ENCODE measurements at regions not wholly inside any gene's neighbourhood (a gene's known extent, or its start where the extent isn't known, plus 50 kb on each side); places are given as distances from the start of the nearest gene placed in this dataset.
"Not testable (repeated sequence)": the region's sequence is repeated elsewhere in the genome, so short reads cannot be mapped to it uniquely, and the experiment has no call there.

- peak; percentile 76 for DNase-seq
Observed at GRCh38 chr13:24997367-24997967, 98.5 kb upstream of the PABPC3 start.

GRCh38 chr13:24998433-24998832 is 97.5 kb upstream of the PABPC3 start:
- DNase-seq, result no peak

- DNase-seq, result peak; percentile 35
Observed at GRCh38 chr13:25001476-25002206, 94.3 kb upstream of the PABPC3 start.

- DNase-seq, result not testable (repeated sequence)
Observed at GRCh38 chr13:25002311-25002710, 93.6 kb upstream of the PABPC3 start.

- DNase-seq, result not testable (repeated sequence)
Observed at GRCh38 chr13:25004489-25004888, 91.4 kb upstream of the PABPC3 start.

GRCh38 chr13:25005050-25005497 is 90.9 kb upstream of the PABPC3 start:
- peak; percentile 79 for DNase-seq

- not testable (repeated sequence) for DNase-seq
Observed at GRCh38 chr13:25007389-25007788, 88.5 kb upstream of the PABPC3 start.

- DNase-seq, result peak; percentile 91
Observed at GRCh38 chr13:25014398-25014973, 81.5 kb upstream of the PABPC3 start.

- DNase-seq, result not testable (repeated sequence)
Observed at GRCh38 chr13:25017176-25017575, 78.8 kb upstream of the PABPC3 start.

- peak; percentile 91 for DNase-seq
Observed at GRCh38 chr13:25017808-25018728, 77.9 kb upstream of the PABPC3 start.

GRCh38 chr13:25018729-25019115 is 77.2 kb upstream of the PABPC3 start:
- peak; percentile 72 for DNase-seq

- DNase-seq, result not testable (repeated sequence)
Observed at GRCh38 chr13:25019741-25020140, 76.2 kb upstream of the PABPC3 start.

GRCh38 chr13:25024175-25024574 is 71.8 kb upstream of the PABPC3 start:
- no peak for DNase-seq

GRCh38 chr13:25032160-25032559 is 63.8 kb upstream of the PABPC3 start:
- no peak for DNase-seq

GRCh38 chr13:25034173-25034572 is 61.8 kb upstream of the PABPC3 start:
- no peak for DNase-seq

- DNase-seq, result peak; percentile 91
Observed at GRCh38 chr13:25037057-25037813, 58.7 kb upstream of the PABPC3 start.

- peak; percentile 66 for DNase-seq
Observed at GRCh38 chr13:25042151-25042865, 53.6 kb upstream of the PABPC3 start.

GRCh38 chr13:25044071-25044470 is 51.9 kb upstream of the PABPC3 start:
- no peak for DNase-seq

Measured in hematopoietic multipotent progenitor cell treated with erythropoietin and hydrocortisone succinate and interleukin-3 and kit ligand, for 6 days (in vitro differentiated cells).